Astrocyte of the spinal cord (primary cell): ENCODE measurements at regions not wholly inside any gene's neighbourhood (a gene's known extent, or its start where the extent isn't known, plus 50 kb on each side); places are given as distances from the start of the nearest gene placed in this dataset.
A peak's percentile ranks its signal among the peaks of the same experiment; 100 is the strongest.
"Not testable (repeated sequence)": the region's sequence is repeated elsewhere in the genome, so short reads cannot be mapped to it uniquely, and the experiment has no call there.

Experiments used
- DNase-seq: peaks from one replicate; pipeline ENCODE4 v3.0.0; 2011; ENCODE audit warnings: low read depth, low spot score
- H3K4me3 ChIP-seq: 2 replicates; pipeline ENCODE4 v1.5.1; 2011; ENCODE audit warnings: low read depth, mild to moderate bottlenecking, low read length, moderate library complexity
- CTCF ChIP-seq: IDR thresholded peaks from 2 replicates; pipeline ENCODE4 v1.5.1; 2012; ENCODE audit warnings: low read depth, mild to moderate bottlenecking, low read length, inconsistent platforms
- in situ Hi-C: cut with HindIII; loops from 2 replicates; pipeline ENCODE4 v1.10.0; 2017; ENCODE audit warnings: low sequenced_read_pairs

DNA sequence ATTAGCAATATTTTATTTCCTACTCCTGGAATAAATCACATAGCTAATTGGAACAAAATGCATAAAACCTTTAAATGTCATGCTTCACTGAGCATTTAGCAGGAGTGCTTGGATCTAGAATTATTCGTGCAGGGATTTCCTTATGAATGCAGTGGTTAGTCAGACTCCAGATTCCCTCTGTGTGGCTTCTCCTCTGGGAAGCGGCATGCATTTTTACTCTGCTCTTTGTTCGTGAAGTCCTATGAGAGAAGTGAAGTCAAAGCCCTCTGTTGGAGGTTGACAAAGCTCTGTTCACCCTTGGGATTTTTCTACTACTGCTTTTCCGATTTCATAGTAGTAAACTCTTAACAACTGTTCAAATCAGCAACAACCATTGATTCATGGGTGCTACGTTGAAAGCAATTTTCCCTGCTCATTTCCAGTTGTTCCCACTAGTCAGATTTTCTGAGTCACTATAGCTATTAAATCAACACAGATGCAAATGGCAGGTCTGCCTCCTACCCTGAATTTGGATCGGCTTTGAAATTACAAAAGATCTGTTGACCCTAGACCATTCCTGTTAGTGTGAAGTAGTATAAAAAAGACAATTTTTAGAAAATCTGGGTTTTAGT is 461.7 kb downstream of the STK39 start:
- DNase-seq: peak; percentile 54
- TF ChIP-seq CTCF: no peak
- in situ Hi-C loops: no loop called here
- no peak overlapping the region for H3K4me3 ChIP-seq

DNA sequence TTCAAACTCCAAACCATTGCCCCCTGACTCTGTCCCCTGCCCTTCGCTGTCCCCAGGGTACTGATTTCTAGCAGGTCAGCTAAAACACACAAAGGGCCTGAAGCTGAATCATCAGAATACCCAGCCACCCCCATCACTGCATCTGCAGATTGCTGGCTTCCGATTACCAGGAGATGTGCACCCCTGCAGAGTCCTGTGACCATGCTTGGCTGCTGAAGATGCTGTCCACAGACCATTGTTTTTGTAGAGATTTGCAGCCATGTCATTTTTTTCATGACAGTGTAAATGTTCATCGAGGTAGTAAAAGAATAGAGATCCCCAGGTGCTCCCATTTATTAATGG is 463.3 kb downstream of the STK39 start:
- in situ Hi-C loops: no loop called here
- no peak for TF ChIP-seq CTCF
- H3K4me3 ChIP-seq: no peak overlapping the region

GRCh38 chr2:167783261-167784083 is 463.9 kb downstream of the STK39 start:
- H3K4me3 ChIP-seq: no peak overlapping the region
- peak; percentile 88 for DNase-seq
- TF ChIP-seq CTCF: no peak
- in situ Hi-C loops: no loop called here

More for the DNA sequence above, 463.3 kb downstream of the STK39 start:
- DNase-seq: no peak

DNA sequence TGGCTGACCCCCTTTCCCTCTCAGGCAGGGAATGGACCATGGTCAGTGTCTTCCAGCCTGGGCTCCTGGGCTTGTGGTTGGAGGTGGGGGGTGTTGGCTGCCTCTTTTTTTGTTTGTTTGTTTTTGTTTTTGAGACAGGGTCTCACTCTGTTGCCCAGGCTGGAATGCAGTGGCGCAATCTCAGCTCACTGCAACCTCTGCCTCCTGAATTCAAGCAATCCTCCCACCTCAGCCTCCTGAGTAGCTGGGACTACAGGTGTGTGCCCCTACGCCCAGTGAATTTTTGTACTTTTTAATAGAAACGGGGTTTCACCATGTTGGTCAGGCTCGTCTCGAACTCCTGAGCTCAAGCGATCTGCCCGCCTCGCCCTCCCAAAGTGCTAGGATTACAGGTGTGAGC is 465.8 kb downstream of the STK39 start:
- in situ Hi-C loops, H3K4me3 ChIP-seq, DNase-seq: not testable (repeated sequence)

DNA sequence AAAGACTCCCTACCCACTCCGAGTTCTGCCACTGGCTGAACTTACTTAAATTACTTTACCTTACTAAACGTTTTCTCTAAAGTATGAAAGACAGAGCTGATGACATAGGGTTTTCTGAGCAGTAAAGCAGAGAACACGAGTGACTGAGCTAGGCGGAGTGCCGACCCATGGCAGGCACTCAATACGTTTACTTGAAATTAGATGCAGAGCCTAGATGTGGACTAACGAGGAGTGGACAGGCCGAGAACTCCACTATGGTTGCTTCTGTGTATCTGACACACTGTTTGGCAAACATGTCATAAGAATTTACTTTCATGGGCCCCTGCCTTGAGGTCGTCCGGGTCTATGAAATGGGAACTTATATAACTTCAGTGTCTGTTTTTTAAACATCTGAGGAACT is 471.0 kb downstream of the STK39 start:
- in situ Hi-C loops: no loop called here
- DNase-seq: no peak
- H3K4me3 ChIP-seq: no peak overlapping the region
- no peak for TF ChIP-seq CTCF

DNA sequence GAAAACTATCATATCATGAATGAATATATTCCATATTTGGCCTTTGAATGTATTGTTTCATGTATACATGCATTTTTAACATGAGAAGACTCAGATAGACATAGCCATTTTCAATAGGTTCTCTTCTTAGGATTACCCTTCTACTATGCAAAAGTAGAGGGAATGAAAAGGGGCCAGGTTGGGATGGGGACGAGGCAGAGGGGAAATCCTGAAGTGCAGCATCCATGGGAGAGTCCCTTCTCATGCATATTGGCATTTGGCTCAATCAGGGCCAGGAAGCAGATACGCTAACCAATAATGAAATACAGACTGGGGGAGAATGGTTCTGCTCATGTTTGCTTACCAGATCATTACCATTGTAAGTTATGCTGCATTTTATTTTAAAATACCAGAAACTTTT is 475.8 kb downstream of the STK39 start:
- no peak overlapping the region for H3K4me3 ChIP-seq
- no peak for DNase-seq
- in situ Hi-C loops: no loop called here
- TF ChIP-seq CTCF: no peak

- no peak for DNase-seq
- H3K4me3 ChIP-seq: no peak overlapping the region
- in situ Hi-C loops: no loop called here
- TF ChIP-seq CTCF: no peak
Measured at GRCh38 chr2:167769020-167769419, 478.4 kb downstream of the STK39 start.
